Common myeloid progenitor, CD34-positive (primary cell): ENCODE measurements at regions not wholly inside any gene's neighbourhood (a gene's known extent, or its start where the extent isn't known, plus 50 kb on each side); places are given as distances from the start of the nearest gene placed in this dataset.

ENCODE experiments used
- CTCF ChIA-PET: fragments of 350-600 bp; sonication (Branson Sonifier 250); formaldehyde crosslinking; loops from one replicate; lab custom pipeline; 2021; ENCODE audit warnings: antibody characterized with exemption; lab: Charles Lee
- POLR2A ChIA-PET: fragments of 350-600 bp; sonication (Branson Sonifier 250); formaldehyde crosslinking; loops from one replicate; lab custom pipeline; 2021; ENCODE audit warnings: antibody characterized with exemption; lab: Charles Lee
- DNase-seq, 3 donors: peaks; one replicate each; pipeline versions ENCODE4 v3.0.0 to v3.0.0-alpha.2; 2013
- H3K27ac ChIP-seq, 2 experiments: 1 replicate in 1 of 2; 2 replicates in 1 of 2; pipeline ENCODE4 v1.7.0; 2013; ENCODE audit warnings: inconsistent platforms in 2 of 2, low read length in 2 of 2, mild to moderate bottlenecking in 2 of 2, low read depth in 1 of 2, moderate library complexity in 1 of 2; ENCODE audit not compliant: severe bottlenecking in 2 of 2, insufficient read depth in 1 of 2, poor library complexity in 1 of 2
- H3K27me3 ChIP-seq, 5 experiments: replicated peaks in 2 of 5; 1 replicate in 3 of 5; 2 replicates in 2 of 5; pipeline versions ENCODE4 v1.6.1 to v1.7.0; 2013; ENCODE audit warnings: low read length in 4 of 5, mild to moderate bottlenecking in 2 of 5, moderate library complexity in 2 of 5, inconsistent platforms in 1 of 5; ENCODE audit not compliant: insufficient read depth in 5 of 5, control insufficient read depth in 4 of 5
- H3K36me3 ChIP-seq, 4 experiments: 1 replicate in 2 of 4; 2 replicates in 2 of 4; pipeline versions ENCODE4 v1.6.1 to v1.7.0; 2013; ENCODE audit warnings: low read length in 3 of 4, control low read depth in 1 of 4, mild to moderate bottlenecking in 1 of 4; ENCODE audit not compliant: control insufficient read depth in 4 of 4, insufficient read depth in 4 of 4
- H3K4me1 ChIP-seq, 4 experiments: 1 replicate in 3 of 4; 2 replicates in 1 of 4; pipeline versions ENCODE4 v1.6.1 to v1.7.1; 2013; ENCODE audit warnings: low read length in 3 of 4, mild to moderate bottlenecking in 3 of 4, control low read depth in 1 of 4, inconsistent platforms in 1 of 4, moderate library complexity in 1 of 4; ENCODE audit not compliant: control insufficient read depth in 4 of 4, insufficient read depth in 4 of 4; ENCODE audit errors: control extremely low read depth in 1 of 4
- H3K4me3 ChIP-seq, 7 experiments: 1 replicate in 4 of 7; 2 replicates in 3 of 7; pipeline versions ENCODE4 v1.5.1 to v1.7.0; 2013; ENCODE audit warnings: mild to moderate bottlenecking in 7 of 7, low read length in 6 of 7, moderate library complexity in 6 of 7, inconsistent platforms in 2 of 7, low read depth in 2 of 7, control low read depth in 1 of 7; ENCODE audit not compliant: insufficient read depth in 4 of 7, control insufficient read depth in 1 of 7; ENCODE audit errors: extremely low read depth in 1 of 7
- H3K9me3 ChIP-seq, 5 experiments: 1 replicate in 4 of 5; 2 replicates in 1 of 5; pipeline versions ENCODE4 v1.6.1 to v1.7.1; 2013; ENCODE audit warnings: low read length in 4 of 5, mild to moderate bottlenecking in 2 of 5, inconsistent platforms in 1 of 5, low read depth in 1 of 5, moderate library complexity in 1 of 5; ENCODE audit not compliant: control insufficient read depth in 4 of 5, insufficient read depth in 2 of 5; ENCODE audit errors: control extremely low read depth in 1 of 5
- WGBS: methylation state at CpG from one replicate; pipeline ENCODE4 v1.1.5; 2013; ENCODE audit not compliant: insufficient coverage; 5-methylcytosine and 5-hydroxymethylcytosine counted together

DNA sequence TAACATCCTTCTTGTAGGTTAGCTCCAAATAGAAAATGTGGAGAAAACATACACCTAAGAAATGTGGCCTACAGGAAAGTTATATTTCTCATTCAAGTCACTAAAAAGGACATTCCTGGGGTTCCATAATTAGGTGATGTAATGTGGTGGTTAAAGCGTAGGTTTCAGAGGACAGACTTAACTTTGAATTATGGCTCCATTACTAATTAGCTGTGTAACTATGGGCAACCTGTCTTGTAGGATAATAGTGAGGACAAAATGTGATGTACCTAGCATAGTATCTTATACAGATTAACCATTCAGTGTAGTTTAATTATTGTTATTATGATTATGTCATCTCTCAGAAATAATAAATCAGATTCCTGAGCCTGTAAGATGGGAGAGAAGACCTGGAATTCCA, 602.5 kb downstream of the TSN start:
- Histone ChIP-seq H3K9me3 (peaks cover 0 to 1% (median 0%) of the 10 kb centered on the region in 5 experiments), H3K36me3 (no peaks in the 10 kb centered on the region), H3K27ac (no peak overlapping the region), H3K4me3 (no peak overlapping the region), H3K4me1 (no peaks in the 10 kb centered on the region), H3K27me3 (no peaks in the 10 kb centered on the region)
- ChIA-PET CTCF (no interaction called here), POLR2A (no interaction called here)
- WGBS: no CpG with 5 or more reads among the region's 1 CpG
- no peak for DNase-seq

DNA sequence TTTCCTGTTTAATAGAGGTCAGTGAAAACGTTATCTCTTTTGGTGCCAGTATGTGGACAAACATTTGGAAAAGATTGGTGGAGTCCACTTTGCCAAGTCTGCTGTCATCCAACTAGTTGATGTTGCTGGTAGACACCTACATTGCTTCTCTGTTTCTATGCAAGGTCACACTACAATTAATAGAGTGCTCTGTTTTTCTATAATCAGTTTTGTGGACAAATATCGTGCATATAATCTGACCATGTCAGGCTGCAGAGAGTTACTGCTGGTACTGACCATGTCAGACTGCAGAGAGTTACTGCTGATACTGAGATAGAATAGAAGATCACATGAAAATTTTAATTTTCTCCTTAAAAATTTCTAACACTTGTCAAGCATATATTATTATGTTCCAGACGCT, 603.3 kb downstream of the TSN start:
- CTCF ChIA-PET: no interaction called here

DNA sequence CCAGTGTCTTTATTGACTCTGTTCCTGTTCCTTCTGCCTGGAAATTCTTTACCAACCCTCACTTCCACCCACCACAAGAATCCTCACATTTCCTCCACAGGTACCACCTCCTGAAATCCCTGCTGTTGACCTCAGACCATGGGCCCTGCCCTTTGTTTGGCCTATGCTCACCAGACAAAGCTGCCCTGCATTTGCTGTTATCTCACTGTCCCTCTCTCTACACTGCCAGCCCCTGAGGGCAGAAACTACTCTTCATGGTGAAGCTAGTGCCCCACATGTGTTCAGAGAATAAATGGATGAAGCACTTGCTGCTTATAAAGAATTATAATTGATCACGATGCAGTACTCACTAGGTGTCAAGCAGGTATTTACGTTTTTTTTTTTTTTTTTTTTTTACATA, 608.4 kb downstream of the TSN start:
- CTCF ChIA-PET: no interaction called here

More for the DNA sequence above, 603.3 kb downstream of the TSN start:
- Histone ChIP-seq H3K4me1 (no peaks in the 10 kb centered on the region), H3K27ac (no peak overlapping the region), H3K27me3 (no peaks in the 10 kb centered on the region), H3K4me3 (no peak overlapping the region), H3K36me3 (no peaks in the 10 kb centered on the region), H3K9me3 (peaks cover 0 to 1% (median 0%) of the 10 kb centered on the region in 5 experiments)
- POLR2A ChIA-PET: no interaction called here
- no CpG with 5 or more reads among the region's 3 CpGs for WGBS
- DNase-seq: no peak

DNA sequence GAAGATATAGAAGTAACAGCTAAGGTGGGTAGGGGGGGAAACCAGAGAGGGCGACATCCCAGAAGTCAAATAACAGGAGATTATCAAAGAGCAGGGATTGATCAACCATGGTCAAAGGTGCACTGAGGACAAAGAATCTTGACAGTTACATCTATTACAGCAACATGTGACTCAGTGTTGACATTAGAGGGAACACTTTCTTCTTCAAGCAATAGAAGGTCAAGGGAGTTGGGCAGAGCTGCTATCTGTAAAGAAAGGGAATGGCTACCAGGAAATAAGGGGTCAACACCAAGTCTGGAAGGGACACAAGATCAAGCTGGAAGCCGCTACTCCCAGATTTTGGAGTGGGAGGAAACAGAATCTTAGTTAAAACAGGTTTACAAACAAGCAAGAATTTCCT, 611.0 kb downstream of the TSN start:
- no peaks in the 10 kb centered on the region for H3K4me1 ChIP-seq
- no peaks in the 10 kb centered on the region for H3K36me3 ChIP-seq
- H3K27me3 ChIP-seq: no peaks in the 10 kb centered on the region
- 100% methylated on average over 2 of the region's 2 CpGs for WGBS
- no peaks in the 10 kb centered on the region for H3K9me3 ChIP-seq
- ChIA-PET POLR2A (no interaction called here), CTCF (no interaction called here)
- no peak overlapping the region for H3K4me3 ChIP-seq
- no peak for DNase-seq
- H3K27ac ChIP-seq: no peak overlapping the region

More for the DNA sequence above, 608.4 kb downstream of the TSN start:
- H3K36me3 ChIP-seq: no peaks in the 10 kb centered on the region
- no CpG with 5 or more reads among the region's 2 CpGs for WGBS
- POLR2A ChIA-PET: no interaction called here
- no peak overlapping the region for H3K4me3 ChIP-seq
- H3K27ac ChIP-seq: no peak overlapping the region
- no peak for DNase-seq
- H3K4me1 ChIP-seq: no peaks in the 10 kb centered on the region
- H3K9me3 ChIP-seq: no peaks in the 10 kb centered on the region
- no peaks in the 10 kb centered on the region for H3K27me3 ChIP-seq

DNA sequence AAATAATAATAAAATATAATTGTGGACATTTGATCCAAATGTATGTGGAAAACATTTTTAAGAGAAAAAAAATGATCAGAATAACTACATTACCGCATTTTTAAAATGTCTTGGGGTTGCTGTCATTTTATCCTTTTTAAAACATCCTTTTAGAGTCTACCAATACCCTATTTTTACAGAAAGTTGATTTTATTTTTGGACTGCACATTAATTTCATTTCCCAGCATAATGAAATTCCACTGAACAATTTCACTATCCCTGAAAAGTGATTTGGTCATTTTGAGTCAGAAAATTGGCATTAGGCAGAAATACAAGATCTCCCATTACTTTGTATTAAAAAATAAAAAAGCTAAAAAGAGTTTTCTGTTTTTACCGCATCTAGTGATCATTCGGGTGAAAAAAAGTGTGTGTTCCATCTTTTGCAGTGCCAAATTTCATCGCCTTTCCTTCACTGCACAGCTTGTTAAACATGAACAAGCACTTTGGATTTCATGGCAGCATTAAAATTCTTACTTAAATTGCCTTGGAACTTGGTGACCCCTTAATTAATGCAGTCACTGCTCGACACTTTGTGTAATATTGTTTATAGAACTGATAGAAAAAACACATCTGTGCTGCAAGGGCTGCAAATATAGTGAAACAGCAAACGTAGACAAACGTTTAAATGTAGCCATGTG, 611.7 kb downstream of the TSN start:
- H3K9me3 ChIP-seq: no peaks in the 10 kb centered on the region
- ChIA-PET CTCF (no interaction called here), POLR2A (interaction anchor here (0.7 kb wide), 1 partner anchor 1239 kb away, joined by 3 read pairs; no protein-coding TSS in a partner anchor)
- no peaks in the 10 kb centered on the region for H3K4me1 ChIP-seq
- H3K4me3 ChIP-seq: no peak overlapping the region
- no peaks in the 10 kb centered on the region for H3K27me3 ChIP-seq
- DNase-seq: no peak
- no peaks in the 10 kb centered on the region for H3K36me3 ChIP-seq
- no peak overlapping the region for H3K27ac ChIP-seq
- 98% methylated on average over 4 of the region's 7 CpGs for WGBS

DNA sequence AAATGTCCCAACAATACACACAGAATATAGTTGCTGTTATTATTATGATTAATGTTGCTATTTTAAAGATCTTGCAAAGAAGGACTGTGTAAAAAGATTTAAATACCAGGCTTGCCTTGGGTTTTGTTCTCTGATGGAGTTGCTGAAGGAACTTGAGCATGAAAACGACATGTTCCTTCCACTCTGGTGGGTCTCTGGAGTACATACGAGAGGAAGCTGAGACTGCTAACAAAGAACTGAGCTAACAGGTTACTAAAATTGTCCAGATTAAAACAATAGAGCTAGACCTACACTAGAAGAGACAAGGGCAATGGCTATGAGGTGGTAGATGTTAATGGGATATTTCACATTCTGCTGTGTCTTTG, 612.2 kb downstream of the TSN start:
- Histone ChIP-seq H3K4me1 (no peaks in the 10 kb centered on the region), H3K27ac (no peak overlapping the region), H3K9me3 (no peaks in the 10 kb centered on the region), H3K27me3 (no peaks in the 10 kb centered on the region), H3K36me3 (no peaks in the 10 kb centered on the region), H3K4me3 (no peak overlapping the region)
- DNase-seq: no peak
- ChIA-PET CTCF (no interaction called here), POLR2A (interaction anchor here (0.7 kb wide), 1 partner anchor 1240 kb away, joined by 3 read pairs; no protein-coding TSS in a partner anchor)
- WGBS: 88% methylated on average over 1 of the region's 2 CpGs

DNA sequence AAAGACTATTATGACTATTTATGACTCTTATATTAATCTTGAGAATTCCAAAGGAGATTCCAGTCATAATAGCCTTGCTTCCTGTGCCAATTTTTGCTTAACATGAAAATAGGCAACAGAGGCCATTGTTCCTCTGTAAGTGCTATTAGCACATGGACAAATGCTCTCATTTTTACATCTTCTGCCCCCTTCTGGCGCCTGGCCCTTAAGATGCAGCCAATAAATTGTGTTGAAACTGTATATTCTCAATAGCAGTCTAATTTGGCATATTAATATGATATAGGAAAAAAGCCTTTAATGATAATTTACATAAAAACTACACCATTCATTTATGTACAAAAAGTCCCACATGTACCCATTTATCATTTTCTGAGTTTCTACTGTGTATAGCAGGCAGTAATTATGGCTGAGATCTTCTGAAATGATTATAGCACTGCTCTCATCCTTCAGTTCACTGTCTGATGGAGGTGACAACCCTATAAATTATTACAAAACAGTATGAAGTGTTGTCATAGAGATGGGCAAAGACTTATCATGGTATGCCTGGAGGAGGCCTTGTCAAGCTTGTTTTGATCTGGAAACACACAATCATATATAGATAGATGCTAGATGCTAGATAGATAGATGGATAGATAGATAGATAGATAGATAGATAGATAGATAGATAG, 613.3 kb downstream of the TSN start:
- Histone ChIP-seq H3K36me3 (no peaks in the 10 kb centered on the region), H3K27me3 (no peaks in the 10 kb centered on the region), H3K9me3 (no peaks in the 10 kb centered on the region), H3K4me1 (no peaks in the 10 kb centered on the region), H3K4me3 (no peak overlapping the region), H3K27ac (no peak overlapping the region)
- peak; percentile 3 to 20 (median 15) for DNase-seq
- POLR2A ChIA-PET: no interaction called here
- CTCF ChIA-PET: no interaction called here
- no CpG with 5 or more reads among the region's 1 CpG for WGBS
